Astrocyte of the cerebellum (primary cell): ENCODE measurements at regions not wholly inside any gene's neighbourhood (a gene's known extent, or its start where the extent isn't known, plus 50 kb on each side); places are given as distances from the start of the nearest gene placed in this dataset.

Experiments used
- DNase-seq: peaks from one replicate; pipeline ENCODE4 v3.0.0-alpha.2; 2011; ENCODE audit warnings: low read depth
- H3K4me3 ChIP-seq: 2 replicates; pipeline ENCODE4 v1.5.1; 2011; ENCODE audit warnings: mild to moderate bottlenecking, low read depth, low read length, moderate library complexity
- in situ Hi-C: cut with HindIII; loops from 2 replicates; pipeline ENCODE4 v1.10.0; 2017; ENCODE audit warnings: low sequenced_read_pairs
- TF ChIP-seq, protein P1 (sequence below): IDR thresholded peaks from 2 replicates; pipeline ENCODE4 v1.5.1; 2012; ENCODE audit warnings: low read length, low read depth, moderate library complexity, mild to moderate bottlenecking; ENCODE audit errors: missing control alignments

DNA sequence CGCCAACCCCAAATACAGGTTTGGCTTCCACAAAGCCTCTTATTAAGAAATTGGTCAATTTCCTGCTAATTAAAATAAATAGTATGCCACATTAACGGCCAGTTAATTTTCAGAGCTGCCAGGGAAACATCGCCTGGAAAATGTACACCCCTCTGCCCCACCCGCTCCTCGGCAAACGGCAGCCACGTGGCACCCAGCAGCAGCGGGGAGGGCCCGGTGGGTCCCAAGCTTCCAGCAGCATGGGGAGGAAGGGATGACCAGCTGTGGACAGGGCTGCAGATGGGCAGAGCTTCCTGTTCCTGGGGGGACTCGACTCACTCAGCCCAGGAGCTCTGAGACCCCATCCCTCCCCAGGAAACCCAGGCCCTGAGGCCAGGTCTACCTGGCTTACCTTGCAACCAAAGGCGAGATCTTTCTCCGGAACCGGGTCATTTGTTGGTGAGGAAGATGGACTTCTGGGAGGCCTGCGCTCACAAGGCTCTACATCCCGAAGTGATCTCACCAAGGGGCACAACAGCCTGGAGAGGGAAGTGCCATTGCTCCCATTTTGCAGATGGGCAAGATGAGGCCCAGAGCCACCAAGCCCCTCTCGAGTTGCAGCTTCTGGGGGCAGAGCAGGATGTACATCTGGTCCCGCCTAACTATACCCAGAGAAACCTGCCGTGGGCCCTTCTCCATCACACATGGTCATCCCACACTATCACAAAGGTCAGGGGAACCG, 68.3 kb downstream of the IGLL1 start:
- in situ Hi-C loops: no loop called here
- no peak for DNase-seq
- no peak overlapping the region for H3K4me3 ChIP-seq
- TF ChIP-seq, protein P1, sequence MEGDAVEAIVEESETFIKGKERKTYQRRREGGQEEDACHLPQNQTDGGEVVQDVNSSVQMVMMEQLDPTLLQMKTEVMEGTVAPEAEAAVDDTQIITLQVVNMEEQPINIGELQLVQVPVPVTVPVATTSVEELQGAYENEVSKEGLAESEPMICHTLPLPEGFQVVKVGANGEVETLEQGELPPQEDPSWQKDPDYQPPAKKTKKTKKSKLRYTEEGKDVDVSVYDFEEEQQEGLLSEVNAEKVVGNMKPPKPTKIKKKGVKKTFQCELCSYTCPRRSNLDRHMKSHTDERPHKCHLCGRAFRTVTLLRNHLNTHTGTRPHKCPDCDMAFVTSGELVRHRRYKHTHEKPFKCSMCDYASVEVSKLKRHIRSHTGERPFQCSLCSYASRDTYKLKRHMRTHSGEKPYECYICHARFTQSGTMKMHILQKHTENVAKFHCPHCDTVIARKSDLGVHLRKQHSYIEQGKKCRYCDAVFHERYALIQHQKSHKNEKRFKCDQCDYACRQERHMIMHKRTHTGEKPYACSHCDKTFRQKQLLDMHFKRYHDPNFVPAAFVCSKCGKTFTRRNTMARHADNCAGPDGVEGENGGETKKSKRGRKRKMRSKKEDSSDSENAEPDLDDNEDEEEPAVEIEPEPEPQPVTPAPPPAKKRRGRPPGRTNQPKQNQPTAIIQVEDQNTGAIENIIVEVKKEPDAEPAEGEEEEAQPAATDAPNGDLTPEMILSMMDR: no peak

GRCh38 chr22:23509571-23510302, 70.4 kb downstream of the IGLL1 start:
- TF ChIP-seq, protein P1: no peak
- no peak overlapping the region for H3K4me3 ChIP-seq
- DNase-seq: peak; percentile 39
- in situ Hi-C loops: no loop called here

GRCh38 chr22:23504516-23504915, 75.6 kb downstream of the IGLL1 start:
- TF ChIP-seq, protein P1: no peak
- H3K4me3 ChIP-seq: no peak overlapping the region
- in situ Hi-C loops: no loop called here
- DNase-seq: no peak

GRCh38 chr22:23503736-23504440, 76.2 kb downstream of the IGLL1 start:
- in situ Hi-C loops: no loop called here
- no peak for DNase-seq
- TF ChIP-seq, protein P1: no peak
- H3K4me3 ChIP-seq: no peak overlapping the region

- no peak for DNase-seq
- in situ Hi-C loops: no loop called here
- no peak overlapping the region for H3K4me3 ChIP-seq
- TF ChIP-seq, protein P1: no peak
These were observed 76.9 kb downstream of the IGLL1 start for GRCh38 chr22:23503142-23503541.

GRCh38 chr22:23501708-23502107, 78.4 kb downstream of the IGLL1 start:
- no peak for DNase-seq
- no peak overlapping the region for H3K4me3 ChIP-seq
- in situ Hi-C loops: no loop called here
- TF ChIP-seq, protein P1: no peak
